ENCODE measurements at regions not wholly inside any gene's neighbourhood (a gene's known extent, or its start where the extent isn't known, plus 50 kb on each side); places are given as distances from the start of the nearest gene placed in this dataset.

- DNase-seq (ENCODE audit: low read depth in 2 of 2) = no peak
Measured at GRCh38 chr9:1201901-1202300, 151.7 kb downstream of the DMRT2 start.

GRCh38 chr9:1202512-1203280 lies 152.5 kb downstream of the DMRT2 start:
- no peak for DNase-seq (ENCODE audit: low read depth in 2 of 2)

- DNase-seq (ENCODE audit: low read depth in 2 of 2) = no peak
Measured at GRCh38 chr9:1207686-1208085, 157.5 kb downstream of the DMRT2 start.

DNA sequence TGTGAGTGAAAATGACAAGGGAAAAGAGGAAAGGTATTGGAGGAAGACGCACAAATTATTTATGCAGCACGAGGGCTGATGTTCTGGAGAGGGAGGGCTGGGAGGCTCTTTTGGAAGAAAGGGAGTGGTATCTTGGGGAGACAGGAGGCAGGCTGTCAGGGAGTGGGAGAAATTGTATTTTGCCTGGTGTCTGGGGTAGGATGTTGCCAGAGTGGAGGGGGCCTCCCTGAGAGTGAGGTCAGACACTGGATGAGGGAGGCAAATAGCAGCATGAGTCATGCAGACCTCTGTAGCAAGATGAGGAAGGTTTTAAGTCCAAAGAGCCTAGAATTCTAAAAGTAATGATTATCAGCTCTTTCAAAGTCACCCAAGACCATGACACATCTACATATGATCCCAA lies 158.0 kb downstream of the DMRT2 start:
- DNase-seq (ENCODE audit: low read depth in 2 of 2) = no peak

DNA sequence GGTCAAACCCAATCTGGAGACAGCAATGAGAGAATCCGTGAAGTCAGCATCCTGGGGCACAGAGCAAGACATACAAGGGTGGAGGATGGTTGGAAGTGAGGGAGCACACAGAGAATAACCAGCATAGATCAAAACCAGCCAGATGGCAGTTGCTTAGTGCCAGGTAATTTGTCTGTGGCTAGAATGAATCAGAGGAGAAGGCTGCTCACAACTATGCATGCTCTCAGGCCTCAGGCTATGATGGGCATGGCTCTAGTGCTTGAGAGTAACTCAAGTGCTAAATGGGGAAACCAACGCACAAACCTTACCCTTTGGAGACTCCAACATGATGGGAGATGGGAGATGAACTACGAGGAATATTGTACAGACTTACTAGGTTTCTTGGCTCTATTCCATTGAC lies 160.8 kb downstream of the DMRT2 start:
- DNase-seq (ENCODE audit: low read depth in 2 of 2) = no peak

DNA sequence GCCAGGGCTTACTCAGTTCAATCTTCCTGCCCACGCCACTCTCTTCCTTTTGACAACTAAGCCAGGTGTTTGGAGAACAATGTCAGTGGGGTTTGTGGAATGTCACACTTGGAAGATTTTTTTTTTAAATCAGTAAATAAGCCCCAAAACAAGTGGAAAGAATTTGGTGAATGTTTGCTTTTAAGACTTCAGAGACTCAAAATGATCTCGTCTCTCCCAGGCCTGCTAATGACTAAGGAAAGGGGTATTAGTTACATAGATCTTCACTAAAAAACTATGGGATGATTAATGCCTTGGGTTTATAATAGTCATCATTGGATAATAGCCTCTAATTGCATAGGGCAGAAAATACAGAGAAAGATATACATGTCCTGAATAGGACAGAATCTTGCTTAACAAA lies 166.4 kb downstream of the DMRT2 start:
- no peak for DNase-seq (ENCODE audit: low read depth in 2 of 2)

- no peak for DNase-seq (ENCODE audit: low read depth in 2 of 2)
Measured at GRCh38 chr9:1217076-1217475, 166.9 kb downstream of the DMRT2 start.

DNA sequence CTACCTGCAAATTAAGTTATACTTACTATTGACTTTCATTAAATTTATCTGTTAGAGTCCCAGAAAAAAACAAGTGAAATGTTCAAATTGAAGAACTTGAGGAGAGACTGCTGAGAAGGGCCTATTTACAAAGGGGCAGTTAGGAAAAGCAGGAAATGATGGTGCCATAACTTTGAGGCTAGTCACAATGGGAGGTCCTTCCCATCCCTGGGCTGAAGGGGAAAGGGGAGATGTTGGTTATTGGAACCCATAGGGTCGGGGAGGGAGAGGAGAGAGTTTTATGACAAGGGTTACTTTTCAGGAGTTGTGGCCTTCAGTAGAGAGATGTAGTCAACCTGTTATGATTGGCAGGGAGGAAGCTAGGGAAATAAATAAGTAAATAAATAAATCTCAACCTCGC lies 169.1 kb downstream of the DMRT2 start:
- DNase-seq (ENCODE audit: low read depth in 2 of 2) = no peak

- no peak for DNase-seq (ENCODE audit: low read depth in 2 of 2)
Measured at GRCh38 chr9:1221298-1221697, 171.1 kb downstream of the DMRT2 start.

- DNase-seq (ENCODE audit: low read depth in 2 of 2) = no peak
Measured at GRCh38 chr9:1222511-1222910, 172.4 kb downstream of the DMRT2 start.

- no peak for DNase-seq (ENCODE audit: low read depth in 2 of 2)
Measured at GRCh38 chr9:1231998-1232919, 182.1 kb downstream of the DMRT2 start.

DNA sequence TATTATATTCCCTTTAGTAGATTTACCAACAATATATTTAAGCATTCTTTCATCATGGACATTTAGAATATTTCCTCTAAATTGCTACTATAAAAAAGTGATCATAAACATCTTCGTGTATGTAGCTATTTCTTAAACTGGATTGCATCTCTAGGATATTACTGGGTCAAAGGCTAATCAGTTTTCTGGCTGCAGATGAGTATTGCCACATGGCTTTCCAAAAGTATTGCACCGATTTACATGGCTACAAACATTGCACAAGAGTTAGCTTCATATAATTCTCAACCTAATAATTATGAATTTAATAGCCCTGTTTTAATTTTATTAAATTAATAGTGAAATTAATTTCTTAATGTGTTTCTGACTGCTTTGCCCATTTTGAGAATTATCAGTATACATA lies 183.4 kb downstream of the DMRT2 start:
- no peak for DNase-seq (ENCODE audit: low read depth in 2 of 2)

DNA sequence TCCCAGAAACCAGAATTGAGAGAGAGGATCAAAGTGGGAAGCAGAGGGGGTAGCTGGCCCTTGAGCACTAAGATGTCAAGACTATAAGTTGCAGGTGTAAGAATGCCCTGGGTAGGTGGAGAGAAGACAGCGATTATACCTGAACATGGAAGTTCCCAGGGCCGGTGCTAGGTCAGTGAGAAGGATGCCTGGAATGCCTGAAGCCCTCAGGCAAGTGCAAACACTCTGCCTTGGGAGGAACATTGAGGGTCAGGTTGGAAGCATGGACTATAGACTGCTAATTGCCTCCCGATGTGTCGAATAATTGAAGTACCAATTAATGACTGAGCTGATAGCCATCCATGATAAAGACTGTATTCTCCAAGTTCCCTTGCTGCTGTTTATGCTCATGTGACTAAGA lies 185.5 kb downstream of the DMRT2 start:
- DNase-seq (ENCODE audit: low read depth in 2 of 2) = no peak

GRCh38 chr9:1236061-1236460 lies 185.9 kb downstream of the DMRT2 start:
- DNase-seq (ENCODE audit: low read depth in 2 of 2) = no peak

DNA sequence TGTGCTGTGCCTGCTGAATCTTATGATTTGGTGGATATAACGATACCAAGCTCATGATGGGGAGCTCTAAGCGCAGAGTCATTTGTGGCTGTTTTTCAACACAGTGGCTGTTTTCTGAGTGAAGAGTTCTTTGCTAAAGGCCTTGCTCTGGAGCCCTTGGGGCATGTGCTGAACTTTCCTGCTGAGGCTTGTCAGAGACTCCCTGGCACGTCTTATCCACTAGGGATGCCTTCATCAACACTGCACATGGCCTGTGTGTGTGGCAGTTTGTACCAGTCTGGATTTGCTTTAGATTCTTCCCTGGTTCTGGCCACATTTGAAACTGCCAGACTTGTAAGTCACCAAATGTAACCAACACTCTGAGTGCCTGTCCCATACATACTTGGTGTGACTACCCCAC lies 188.2 kb downstream of the DMRT2 start:
- DNase-seq (ENCODE audit: low read depth in 2 of 2) = no peak

DNA sequence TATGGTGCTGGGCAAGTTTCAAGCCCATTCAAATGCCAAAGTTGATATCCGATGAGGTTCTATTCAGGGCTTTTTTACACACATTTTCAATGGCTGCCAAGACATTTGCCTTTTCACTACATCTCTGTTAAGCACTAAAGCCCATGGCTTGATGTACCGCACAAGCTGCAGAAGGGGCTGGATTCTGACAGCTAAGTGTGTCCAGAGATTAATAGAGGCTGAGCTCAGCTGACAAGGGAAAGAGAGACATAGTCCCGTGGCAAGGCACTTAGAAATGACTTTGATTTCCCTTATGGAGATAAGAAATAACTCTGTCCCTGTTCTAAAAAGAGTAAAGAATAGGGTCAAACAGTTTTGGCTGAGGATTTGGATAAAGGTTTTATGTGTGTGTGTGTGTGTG lies 198.6 kb downstream of the DMRT2 start:
- no peak for DNase-seq (ENCODE audit: low read depth in 2 of 2)

DNA sequence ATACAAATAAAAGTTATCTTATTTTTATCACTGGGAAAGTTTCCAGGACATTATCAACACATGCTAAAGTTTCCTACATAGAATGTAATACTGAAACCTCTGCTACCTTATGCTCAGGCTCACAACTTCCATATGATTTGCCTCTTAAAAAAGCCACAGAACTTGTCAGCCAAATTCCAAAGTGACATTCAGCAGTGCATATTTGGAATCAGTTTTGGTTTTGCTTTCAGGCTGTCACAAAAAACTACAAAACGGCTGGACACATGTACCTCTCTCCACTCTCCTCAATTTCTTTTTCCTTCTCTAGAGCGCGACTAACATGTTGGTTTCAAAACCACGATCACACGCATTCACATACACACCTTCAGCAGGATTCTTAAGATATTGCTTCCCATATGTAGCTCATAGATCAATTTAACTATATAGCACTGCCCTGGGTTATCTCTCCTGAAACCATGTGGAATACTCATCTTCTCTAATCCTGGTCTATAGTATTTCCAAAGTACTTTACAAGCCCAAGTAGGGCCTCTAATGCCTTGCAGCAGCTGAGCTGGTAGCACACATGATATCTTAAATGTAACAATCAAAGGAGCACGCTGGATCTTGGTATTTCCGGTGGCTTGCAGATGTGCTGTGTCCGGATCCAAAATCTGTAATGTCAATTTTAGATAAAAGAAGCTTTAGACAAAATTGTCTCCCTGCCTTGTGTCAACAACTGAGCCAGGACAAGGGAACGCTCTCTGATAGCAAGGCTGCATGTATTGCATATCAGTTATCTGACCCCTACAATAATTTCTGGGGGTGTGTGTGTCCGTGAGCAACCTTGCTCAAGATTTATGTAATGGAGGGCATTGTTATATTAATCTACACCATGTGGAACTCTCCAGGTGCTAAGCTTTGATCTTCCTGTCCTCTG lies 203.2 kb downstream of the DMRT2 start:
- no peak for DNase-seq (ENCODE audit: low read depth in 2 of 2)

DNA sequence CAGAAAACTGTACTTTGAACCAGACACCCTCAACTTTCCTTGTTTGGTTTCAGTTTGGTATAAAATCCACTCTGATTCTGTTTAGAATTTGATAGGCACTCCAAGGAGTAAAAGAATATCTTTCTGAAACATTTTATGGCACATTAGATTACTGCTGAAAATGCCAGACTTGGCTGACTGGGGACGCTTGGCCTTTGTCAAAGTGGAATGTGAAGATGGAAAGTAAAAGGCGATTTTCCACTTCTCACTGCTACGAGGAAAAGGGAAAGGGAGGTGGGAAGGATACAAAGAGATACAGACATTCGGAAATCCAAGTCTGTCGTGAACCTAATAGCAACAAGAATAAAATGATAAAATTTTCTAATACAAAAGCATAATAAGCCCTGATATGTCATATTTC lies 203.9 kb downstream of the DMRT2 start:
- no peak for DNase-seq (ENCODE audit: low read depth in 2 of 2)

GRCh38 chr9:1256178-1256577 lies 206.0 kb downstream of the DMRT2 start:
- no peak for DNase-seq (ENCODE audit: low read depth in 2 of 2)

DNA sequence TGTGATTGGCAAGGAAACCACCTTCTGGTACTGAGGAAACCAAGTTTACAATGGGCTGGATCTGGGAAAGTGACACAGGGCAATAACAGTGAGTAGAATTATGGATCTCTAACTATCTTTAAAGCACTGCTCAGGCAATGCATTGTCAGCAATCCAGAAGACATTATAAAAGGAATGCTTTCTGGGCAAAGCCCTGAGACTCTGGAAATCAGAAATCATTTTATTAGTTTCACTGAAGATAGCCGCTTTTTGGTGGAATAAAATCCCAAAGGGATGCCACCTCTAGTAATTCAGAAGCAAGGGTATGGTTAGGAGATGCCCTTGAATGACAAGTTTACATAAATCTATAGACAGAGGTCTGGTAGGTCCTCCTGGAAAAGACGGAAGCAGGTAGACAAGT lies 211.1 kb downstream of the DMRT2 start:
- DNase-seq (ENCODE audit: low read depth in 2 of 2) = no peak

- DNase-seq (ENCODE audit: low read depth in 2 of 2) = no peak
Measured at GRCh38 chr9:1261879-1262766, 212.0 kb downstream of the DMRT2 start.

Measured in stimulated activated CD4-positive, alpha-beta T cell treated with anti-CD3 and anti-CD28 coated beads, Interleukin-1b, Interleukin-23, amount 100 ng/mL, for 4 hours (primary cell).